ENCODE measurements at regions not wholly inside any gene's neighbourhood (a gene's known extent, or its start where the extent isn't known, plus 50 kb on each side); places are given as distances from the start of the nearest gene placed in this dataset.

GRCh38 chr18:46312221-46312620 is 208.0 kb downstream of the HAUS1 start:
- H3K36me3 ChIP-seq (ENCODE audit: control insufficient read depth in 1 of 2, insufficient read depth in 2 of 2, low read length in 2 of 2), result no peaks in the 10 kb centered on the region
- POLR2A ChIA-PET, result no interaction called here
- BruUV-seq (replicated peaks), result no TSS peak
- no peaks in the 10 kb centered on the region for H3K79me2 ChIP-seq (ENCODE audit: insufficient read depth, low read length)
- no peak overlapping the region for H2AFZ ChIP-seq (ENCODE audit: low read depth, low read length, poor library complexity, severe bottlenecking)
- H3K4me2 ChIP-seq (ENCODE audit: low read length), result no peak overlapping the region
- CTCF ChIA-PET, result no interaction called here
- intact Hi-C loops (cut with micrococcal nuclease), result no loop called here
- H3K4me3 ChIP-seq (replicated peaks in 1 of 2; ENCODE audit: low read depth in 1 of 2, low read length in 2 of 2), result no peak overlapping the region
- H3K9me2 ChIP-seq (ENCODE audit: insufficient read depth), result no peaks in the 10 kb centered on the region
- H3K9ac ChIP-seq (ENCODE audit: low read length), result no peak overlapping the region
- H3K9me3 ChIP-seq (ENCODE audit: control insufficient read depth in 1 of 2, insufficient read depth in 1 of 2, low read depth in 1 of 2, low read length in 2 of 2), result no peaks in the 10 kb centered on the region
- TF ChIP-seq ZFX (IDR thresholded peaks at IDR 0.05) (no peak), TCF7L2 (IDR thresholded peaks at IDR 0.05; ENCODE audit: borderline replicate concordance, extremely low read depth, insufficient read depth, insufficient read length) (no peak)
- RAD21 ChIA-PET (ENCODE audit: low non-redundant PET in 1 of 2, low total read pairs in 2 of 2, uncharacterized antibody in 2 of 2, unreplicated experiment in 2 of 2), result no interaction called here
- H3K27ac ChIP-seq (ENCODE audit: low read depth, low read length), result no peak overlapping the region
- no peaks in the 10 kb centered on the region for H4K20me1 ChIP-seq (ENCODE audit: insufficient read depth)
- ATAC-seq, result no peak
- H3K4me1 ChIP-seq (ENCODE audit: control insufficient read depth in 1 of 2, insufficient read depth in 2 of 2, low read length in 2 of 2), result no peaks in the 10 kb centered on the region
- no peaks in the 10 kb centered on the region for H3K27me3 ChIP-seq (ENCODE audit: insufficient read depth, low read length)
- DNase-seq (ENCODE audit: low read depth, low spot score), result no peak

GRCh38 chr18:46313521-46313920 is 209.3 kb downstream of the HAUS1 start:
- Histone ChIP-seq H3K4me3 (replicated peaks in 1 of 2; ENCODE audit: low read depth in 1 of 2, low read length in 2 of 2) (no peak overlapping the region), H3K4me2 (ENCODE audit: low read length) (no peak overlapping the region), H4K20me1 (ENCODE audit: insufficient read depth) (no peaks in the 10 kb centered on the region), H3K27ac (ENCODE audit: low read depth, low read length) (no peak overlapping the region), H3K36me3 (ENCODE audit: control insufficient read depth in 1 of 2, insufficient read depth in 2 of 2, low read length in 2 of 2) (no peaks in the 10 kb centered on the region), H2AFZ (ENCODE audit: low read depth, low read length, poor library complexity, severe bottlenecking) (no peak overlapping the region), H3K9me2 (ENCODE audit: insufficient read depth) (no peaks in the 10 kb centered on the region), H3K4me1 (ENCODE audit: control insufficient read depth in 1 of 2, insufficient read depth in 2 of 2, low read length in 2 of 2) (no peaks in the 10 kb centered on the region), H3K79me2 (ENCODE audit: insufficient read depth, low read length) (no peaks in the 10 kb centered on the region), H3K9ac (ENCODE audit: low read length) (no peak overlapping the region), H3K27me3 (ENCODE audit: insufficient read depth, low read length) (no peaks in the 10 kb centered on the region), H3K9me3 (ENCODE audit: control insufficient read depth in 1 of 2, insufficient read depth in 1 of 2, low read depth in 1 of 2, low read length in 2 of 2) (no peaks in the 10 kb centered on the region)
- intact Hi-C loops (cut with micrococcal nuclease), result no loop called here
- ChIA-PET CTCF (no interaction called here), RAD21 (ENCODE audit: low non-redundant PET in 1 of 2, low total read pairs in 2 of 2, uncharacterized antibody in 2 of 2, unreplicated experiment in 2 of 2) (no interaction called here), POLR2A (no interaction called here)
- BruUV-seq (replicated peaks), result no TSS peak
- TF ChIP-seq TCF7L2 (IDR thresholded peaks at IDR 0.05; ENCODE audit: borderline replicate concordance, extremely low read depth, insufficient read depth, insufficient read length) (no peak), ZNF274 (IDR thresholded peaks at IDR 0.05; ENCODE audit: low read depth, low read length) (no peak), SP1 (IDR thresholded peaks at IDR 0.05; ENCODE audit: low read depth) (no peak), FOSL1 (IDR thresholded peaks at IDR 0.05; ENCODE audit: low read depth) (no peak)
- TF ChIP-seq, protein P1, sequence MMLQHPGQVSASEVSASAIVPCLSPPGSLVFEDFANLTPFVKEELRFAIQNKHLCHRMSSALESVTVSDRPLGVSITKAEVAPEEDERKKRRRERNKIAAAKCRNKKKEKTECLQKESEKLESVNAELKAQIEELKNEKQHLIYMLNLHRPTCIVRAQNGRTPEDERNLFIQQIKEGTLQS (IDR thresholded peaks at IDR 0.05), result no peak
- TF ChIP-seq, protein P2, sequence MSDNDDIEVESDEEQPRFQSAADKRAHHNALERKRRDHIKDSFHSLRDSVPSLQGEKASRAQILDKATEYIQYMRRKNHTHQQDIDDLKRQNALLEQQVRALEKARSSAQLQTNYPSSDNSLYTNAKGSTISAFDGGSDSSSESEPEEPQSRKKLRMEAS (IDR thresholded peaks at IDR 0.05), result no peak
- DNase-seq (ENCODE audit: low read depth, low spot score) (no peak), ATAC-seq (no peak)

All from HCT116 (cell line).